HCT116 (cell line): ENCODE measurements at regions not wholly inside any gene's neighbourhood (a gene's known extent, or its start where the extent isn't known, plus 50 kb on each side); places are given as distances from the start of the nearest gene placed in this dataset.

ENCODE experiments used
- ATAC-seq: fragments of 200-7000 bp; cut with Tn5 transposase; 2 replicates; pipeline ENCODE4 v1.9.1; 2020; ENCODE audit warnings: mild to moderate bottlenecking, moderate library complexity
- BruUV-seq: library from RNA; stranded (reverse); fragments of 400-500 nt; replicated peaks from 2 replicates; lab custom pipeline; 2021; lab: Mats Ljungman, UMichigan
- CTCF ChIA-PET: fragments of 300-600 bp; sonication (Branson Sonifier 250); formaldehyde crosslinking; loops from one replicate; lab custom pipeline; 2021; ENCODE audit warnings: antibody characterized with exemption; lab: Charles Lee
- POLR2A ChIA-PET: fragments of 300-600, 350-600 bp; sonication (Branson Sonifier 250); formaldehyde crosslinking; loops from one replicate; lab custom pipeline; 2021; ENCODE audit warnings: antibody characterized with exemption; lab: Charles Lee
- RAD21 ChIA-PET, 2 experiments: fragments of 300-600 bp; sonication (Branson Sonifier 250); formaldehyde crosslinking; loops; one replicate each; lab custom pipeline; 2023; ENCODE audit warnings: low total read pairs in 2 of 2; ENCODE audit not compliant: uncharacterized antibody in 2 of 2, unreplicated experiment in 2 of 2, low non-redundant PET in 1 of 2; lab: Charles Lee
- DNase-seq: peaks from one replicate; pipeline ENCODE4 v3.0.0-alpha.2; 2010; ENCODE audit warnings: low read depth, low spot score
- H2AFZ ChIP-seq: fragments of 200-600 bp; shearing (Covaris generic), sonication (generic); 2 replicates; pipeline ENCODE4 v1.6.1; 2017; ENCODE audit warnings: low read depth, mixed run types, mixed read lengths, antibody characterized with exemption, low read length; ENCODE audit not compliant: poor library complexity, severe bottlenecking
- H3K27ac ChIP-seq: 2 replicates; pipeline ENCODE4 v1.5.1; 2012; ENCODE audit warnings: low read depth, low read length
- H3K27me3 ChIP-seq: fragments of 200-600 bp; sonication (generic); 2 replicates; pipeline ENCODE4 v1.6.1; 2016; ENCODE audit warnings: mixed run types, low read length, mixed read lengths; ENCODE audit not compliant: insufficient read depth
- H3K36me3 ChIP-seq, 2 experiments: fragments of 200-500 bp in 1 of 2; fragments of 200-600 bp in 1 of 2; sonication (Bioruptor generic) in 1 of 2; sonication (generic) in 1 of 2; 2 replicates each; pipeline versions ENCODE4 v1.5.1 to v1.6.1; 2014 to 2016; ENCODE audit warnings: low read length in 2 of 2, inconsistent platforms in 1 of 2, mixed read lengths in 1 of 2, mixed run types in 1 of 2; ENCODE audit not compliant: insufficient read depth in 2 of 2, control insufficient read depth in 1 of 2
- H3K4me1 ChIP-seq, 2 experiments: fragments of 200-600 bp in 1 of 2; sonication (generic) in 1 of 2; 2 replicates each; pipeline versions ENCODE4 v1.5.1 to v1.6.1; 2012 to 2017; ENCODE audit warnings: low read length in 2 of 2, inconsistent platforms in 1 of 2, mild to moderate bottlenecking in 1 of 2, mixed read lengths in 1 of 2, mixed run types in 1 of 2, moderate library complexity in 1 of 2; ENCODE audit not compliant: insufficient read depth in 2 of 2, control insufficient read depth in 1 of 2
- H3K4me2 ChIP-seq: fragments of 200-600 bp; sonication (generic); 2 replicates; pipeline ENCODE4 v1.6.1; 2017; ENCODE audit warnings: mixed run types, low read length, mixed read lengths
- H3K4me3 ChIP-seq, 2 experiments: fragments of 200-600 bp in 1 of 2; sonication (generic) in 1 of 2; replicated peaks in 1 of 2; 2 replicates each; pipeline ENCODE4 v1.5.1; 2011 to 2016; ENCODE audit warnings: low read length in 2 of 2, control low read depth in 1 of 2, low read depth in 1 of 2, mild to moderate bottlenecking in 1 of 2, mixed read lengths in 1 of 2, mixed run types in 1 of 2
- H3K79me2 ChIP-seq: fragments of 200-600 bp; sonication (generic); 2 replicates; pipeline ENCODE4 v1.6.1; 2017; ENCODE audit warnings: mild to moderate bottlenecking, mixed run types, low read length, moderate library complexity, mixed read lengths; ENCODE audit not compliant: insufficient read depth
- H3K9ac ChIP-seq: fragments of 200-600 bp; sonication (generic); 2 replicates; pipeline ENCODE4 v1.6.1; 2016; ENCODE audit warnings: low read length, mixed read lengths
- H3K9me2 ChIP-seq: fragments of 200-600 bp; sonication (generic), shearing (Covaris generic); 2 replicates; pipeline ENCODE4 v1.6.1; 2017; ENCODE audit warnings: mixed run types, mild to moderate bottlenecking, moderate library complexity; ENCODE audit not compliant: insufficient read depth
- H3K9me3 ChIP-seq, 2 experiments: fragments of 200-500 bp in 1 of 2; fragments of 200-600 bp in 1 of 2; sonication (Bioruptor generic) in 1 of 2; sonication (generic) in 1 of 2; 2 replicates each; pipeline ENCODE4 v1.6.1; 2014 to 2017; ENCODE audit warnings: low read length in 2 of 2, mixed read lengths in 2 of 2, inconsistent platforms in 1 of 2, low read depth in 1 of 2, mild to moderate bottlenecking in 1 of 2, mixed run types in 1 of 2, moderate library complexity in 1 of 2; ENCODE audit not compliant: control insufficient read depth in 1 of 2, insufficient read depth in 1 of 2
- H4K20me1 ChIP-seq: fragments of 200-600 bp; sonication (generic), shearing (Covaris generic); 2 replicates; pipeline ENCODE4 v1.6.1; 2017; ENCODE audit warnings: mixed run types, mild to moderate bottlenecking, moderate library complexity; ENCODE audit not compliant: insufficient read depth
- ELF1 ChIP-seq: IDR thresholded peaks from 2 replicates; pipeline ENCODE4 v1.6.1; 2012; ENCODE audit warnings: low read depth, borderline replicate concordance
- POLR2A ChIP-seq: IDR thresholded peaks from 2 replicates; pipeline ENCODE4 v1.7.0; 2011; ENCODE audit warnings: borderline replicate concordance; ENCODE audit not compliant: insufficient read depth, insufficient read length; ENCODE audit errors: extremely low read depth
- RAD21 ChIP-seq: IDR thresholded peaks from 2 replicates; pipeline ENCODE4 v1.6.1; 2012; ENCODE audit warnings: low read depth, mild to moderate bottlenecking
- SIN3A ChIP-seq: IDR thresholded peaks from 2 replicates; pipeline ENCODE4 v1.6.1; 2012; ENCODE audit warnings: low read depth
- SRF ChIP-seq: IDR thresholded peaks from 2 replicates; pipeline ENCODE4 v1.6.1; 2012; ENCODE audit warnings: low read depth
- TCF7L2 ChIP-seq: IDR thresholded peaks from 2 replicates; pipeline ENCODE4 v1.7.0; 2011; ENCODE audit warnings: borderline replicate concordance, inconsistent platforms; ENCODE audit not compliant: insufficient read depth, insufficient read length; ENCODE audit errors: extremely low read depth
- ZFX ChIP-seq: fragments of 450-650 bp; IDR thresholded peaks from 2 replicates; pipeline ENCODE4 v1.6.1; 2017
- ZNF274 ChIP-seq: fragments of 200-500 bp; sonication (Bioruptor generic); IDR thresholded peaks from 2 replicates; pipeline ENCODE4 v1.6.1; 2014; ENCODE audit warnings: mild to moderate bottlenecking, low read depth, low read length, inconsistent platforms
- intact Hi-C: fragments of 100-400 bp; cut with micrococcal nuclease; formaldehyde crosslinking; loops from 2 replicates; pipeline ENCODE4 v1.10.0; 2022

GRCh38 chr14:43674273-43674672, 832.8 kb downstream of the FSCB start:
- no peak overlapping the region for H2AFZ ChIP-seq

GRCh38 chr14:43671716-43672485, 835.2 kb downstream of the FSCB start:
- CTCF ChIA-PET, result no interaction called here

More at GRCh38 chr14:43674273-43674672, 832.8 kb downstream of the FSCB start:
- Histone ChIP-seq H3K27ac (no peak overlapping the region), H3K9me3 (no peaks in the 10 kb centered on the region), H3K79me2 (no peaks in the 10 kb centered on the region), H3K4me2 (no peak overlapping the region), H4K20me1 (no peaks in the 10 kb centered on the region), H3K27me3 (no peaks in the 10 kb centered on the region), H3K4me3 (no peak overlapping the region), H3K4me1 (no peaks in the 10 kb centered on the region), H3K36me3 (no peaks in the 10 kb centered on the region), H3K9ac (no peak overlapping the region)
- POLR2A ChIA-PET, result no interaction called here
- DNase-seq (no peak), ATAC-seq (no peak)
- BruUV-seq, result no TSS peak
- RAD21 ChIA-PET, result no interaction called here
- CTCF ChIA-PET, result no interaction called here
- intact Hi-C loops, result no loop called here
- TF ChIP-seq SRF, result no peak
- no peak for TF ChIP-seq ZNF274
- no peak for TF ChIP-seq ELF1
- TF ChIP-seq ZFX, result no peak
- TF ChIP-seq POLR2A, result no peak
- TF ChIP-seq RAD21, result no peak
- TF ChIP-seq, all 23 proteins: peak for 0
- no peaks in the 10 kb centered on the region for H3K9me2 ChIP-seq

More at GRCh38 chr14:43671716-43672485, 835.2 kb downstream of the FSCB start:
- Histone ChIP-seq H3K4me2 (no peak overlapping the region), H3K9me3 (peaks cover 0 to 6% of the 10 kb centered on the region in 2 experiments; a peak in 1 of 4 replicates), H2AFZ (no peak overlapping the region), H3K27ac (no peak overlapping the region), H3K36me3 (no peaks in the 10 kb centered on the region), H3K4me1 (no peaks in the 10 kb centered on the region), H3K4me3 (no peak overlapping the region), H3K9ac (no peak overlapping the region), H3K9me2 (no peaks in the 10 kb centered on the region), H4K20me1 (no peaks in the 10 kb centered on the region), H3K79me2 (no peaks in the 10 kb centered on the region), H3K27me3 (no peaks in the 10 kb centered on the region)
- intact Hi-C loops, result no loop called here
- ChIA-PET RAD21 (no interaction called here), POLR2A (no interaction called here)
- BruUV-seq, result no TSS peak
- no peak for ATAC-seq
- TF ChIP-seq TCF7L2, result no peak
- TF ChIP-seq SIN3A, result no peak
- no peak for DNase-seq
